GM12874 (cell line): ENCODE measurements at regions not wholly inside any gene's neighbourhood (a gene's known extent, or its start where the extent isn't known, plus 50 kb on each side); places are given as distances from the start of the nearest gene placed in this dataset.

Source experiments
- TF ChIP-seq, protein P1 (sequence below): IDR thresholded peaks from 2 replicates; pipeline ENCODE4 v1.5.1; 2011; ENCODE audit warnings: low read depth, mild to moderate bottlenecking, control low read depth, low read length, moderate library complexity; ENCODE audit not compliant: insufficient read depth

DNA sequence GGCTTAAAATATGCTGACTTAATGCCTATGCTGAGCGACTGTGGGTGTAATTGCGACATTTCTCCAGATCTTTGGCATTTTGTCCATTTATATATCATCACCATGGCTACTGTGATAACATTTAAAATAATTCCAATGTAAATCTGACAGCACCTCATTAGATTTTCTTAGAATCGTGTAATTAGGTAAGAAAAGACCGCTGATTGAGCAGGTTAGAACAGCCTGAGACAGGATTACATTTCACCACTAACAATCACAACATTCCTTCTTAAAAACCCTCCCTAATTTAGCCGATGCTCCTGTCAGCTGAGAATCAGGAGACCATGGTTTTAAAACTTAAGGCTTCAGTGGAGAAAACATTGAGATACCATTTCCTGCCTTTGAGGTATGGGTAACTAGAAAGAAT lies 455.3 kb upstream of the PDZRN3 start:
- TF ChIP-seq, protein P1, sequence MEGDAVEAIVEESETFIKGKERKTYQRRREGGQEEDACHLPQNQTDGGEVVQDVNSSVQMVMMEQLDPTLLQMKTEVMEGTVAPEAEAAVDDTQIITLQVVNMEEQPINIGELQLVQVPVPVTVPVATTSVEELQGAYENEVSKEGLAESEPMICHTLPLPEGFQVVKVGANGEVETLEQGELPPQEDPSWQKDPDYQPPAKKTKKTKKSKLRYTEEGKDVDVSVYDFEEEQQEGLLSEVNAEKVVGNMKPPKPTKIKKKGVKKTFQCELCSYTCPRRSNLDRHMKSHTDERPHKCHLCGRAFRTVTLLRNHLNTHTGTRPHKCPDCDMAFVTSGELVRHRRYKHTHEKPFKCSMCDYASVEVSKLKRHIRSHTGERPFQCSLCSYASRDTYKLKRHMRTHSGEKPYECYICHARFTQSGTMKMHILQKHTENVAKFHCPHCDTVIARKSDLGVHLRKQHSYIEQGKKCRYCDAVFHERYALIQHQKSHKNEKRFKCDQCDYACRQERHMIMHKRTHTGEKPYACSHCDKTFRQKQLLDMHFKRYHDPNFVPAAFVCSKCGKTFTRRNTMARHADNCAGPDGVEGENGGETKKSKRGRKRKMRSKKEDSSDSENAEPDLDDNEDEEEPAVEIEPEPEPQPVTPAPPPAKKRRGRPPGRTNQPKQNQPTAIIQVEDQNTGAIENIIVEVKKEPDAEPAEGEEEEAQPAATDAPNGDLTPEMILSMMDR: no peak

DNA sequence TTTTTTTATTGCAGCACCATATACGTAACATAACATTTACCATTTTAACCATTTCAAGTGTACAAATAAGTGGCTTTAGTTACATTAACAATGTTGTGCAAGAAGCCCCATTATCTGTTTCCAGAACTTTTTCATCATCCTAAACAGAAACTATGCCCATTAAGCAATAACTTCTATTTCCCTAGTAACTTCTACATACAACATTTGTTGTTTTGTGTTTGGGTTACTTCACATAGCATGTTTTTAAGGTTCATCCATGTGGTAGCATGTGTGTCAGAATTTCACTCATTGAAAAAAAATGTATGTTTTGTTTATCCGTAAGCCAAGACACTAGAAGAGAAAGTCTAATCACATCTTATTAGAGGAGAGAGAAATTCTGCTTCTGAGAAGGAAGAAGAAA lies 450.5 kb upstream of the PDZRN3 start:
- TF ChIP-seq, protein P1: no peak

DNA sequence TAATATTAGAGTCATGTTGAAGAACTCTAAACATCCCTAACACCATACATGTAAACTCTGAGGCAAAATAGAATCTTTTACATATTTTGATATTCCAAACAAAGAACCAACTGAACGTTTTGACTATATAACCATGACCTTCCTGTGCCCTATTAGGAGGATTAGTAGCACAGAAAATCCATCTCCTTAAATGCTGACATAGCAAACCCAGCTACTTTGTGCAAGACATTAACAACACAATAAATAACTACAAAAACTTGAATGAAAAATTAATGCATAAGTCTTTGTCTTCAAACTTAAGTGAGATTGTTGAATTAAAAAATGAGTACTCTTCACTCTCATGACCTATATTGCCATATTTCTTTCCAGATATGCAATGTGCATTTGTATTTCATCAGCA lies 450.0 kb upstream of the PDZRN3 start:
- TF ChIP-seq, protein P1: no peak

DNA sequence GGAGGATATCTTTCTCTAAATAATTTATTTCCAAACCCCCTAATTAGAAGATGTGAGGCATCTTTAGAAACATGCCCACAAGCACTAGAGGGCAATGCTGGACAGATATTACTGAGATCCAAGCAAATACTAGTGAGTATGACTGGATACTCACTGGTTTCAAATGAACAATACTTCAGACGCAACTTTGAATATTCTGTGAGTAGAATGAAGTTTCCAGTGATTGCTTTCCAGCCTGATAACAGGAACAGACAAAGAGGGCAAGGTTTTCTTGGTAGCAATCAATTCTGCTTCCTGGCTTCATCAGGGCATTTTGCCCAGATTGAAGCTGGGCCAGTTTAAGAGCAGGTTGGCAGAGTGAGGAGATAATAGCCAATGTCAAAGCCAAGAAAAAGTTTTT lies 442.6 kb upstream of the PDZRN3 start:
- TF ChIP-seq, protein P1: no peak

DNA sequence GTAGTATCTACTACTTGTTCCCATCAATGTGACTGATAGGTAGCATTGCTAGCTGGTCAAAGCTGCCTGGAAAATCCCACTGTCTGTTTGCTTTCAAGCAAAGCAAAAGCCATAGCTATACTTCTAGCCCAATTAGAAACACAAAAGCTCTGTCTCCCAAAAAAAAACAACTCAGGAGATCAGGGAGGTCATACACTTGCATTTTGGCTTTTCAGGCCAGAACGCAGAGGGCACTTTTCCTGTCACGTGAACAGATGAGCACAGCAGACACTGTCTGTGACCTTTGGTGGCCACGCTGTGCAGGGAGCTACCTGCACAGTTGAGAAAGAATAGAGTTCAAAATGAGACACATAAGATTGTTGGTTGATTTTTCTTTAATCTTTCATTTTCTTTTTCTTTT lies 441.7 kb upstream of the PDZRN3 start:
- TF ChIP-seq, protein P1: no peak

DNA sequence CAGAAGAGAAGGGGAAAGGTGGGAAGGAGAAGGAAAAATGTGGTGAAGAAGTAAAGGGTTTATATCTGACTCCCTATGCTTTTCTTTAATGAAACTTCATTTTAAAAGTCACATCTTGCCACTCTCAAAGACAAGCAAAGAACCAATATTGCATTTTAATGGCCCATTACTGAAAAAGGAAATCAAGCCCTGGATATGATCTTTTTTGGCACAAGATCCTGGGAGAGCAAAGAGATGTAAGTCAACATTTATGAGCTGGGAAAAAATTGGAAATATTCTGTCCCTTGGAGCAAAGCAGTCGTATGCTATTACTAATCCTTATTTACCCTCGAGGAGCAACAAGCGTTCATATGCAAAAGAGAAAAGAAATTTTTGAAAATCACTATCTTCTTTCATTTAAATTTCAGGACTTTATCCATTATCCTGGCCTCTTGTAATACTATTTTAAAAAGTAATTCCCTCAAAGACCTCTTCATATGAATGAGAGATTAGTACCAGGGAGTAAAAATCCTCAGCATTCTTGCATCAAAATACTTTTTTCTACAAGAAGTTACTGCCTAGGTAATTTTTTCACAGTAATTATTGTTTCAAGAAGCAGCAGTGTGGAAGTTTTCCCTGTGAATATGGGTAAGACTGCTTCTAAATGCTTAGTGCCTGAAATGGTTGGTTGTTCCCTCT lies 435.3 kb upstream of the PDZRN3 start:
- TF ChIP-seq, protein P1: no peak

DNA sequence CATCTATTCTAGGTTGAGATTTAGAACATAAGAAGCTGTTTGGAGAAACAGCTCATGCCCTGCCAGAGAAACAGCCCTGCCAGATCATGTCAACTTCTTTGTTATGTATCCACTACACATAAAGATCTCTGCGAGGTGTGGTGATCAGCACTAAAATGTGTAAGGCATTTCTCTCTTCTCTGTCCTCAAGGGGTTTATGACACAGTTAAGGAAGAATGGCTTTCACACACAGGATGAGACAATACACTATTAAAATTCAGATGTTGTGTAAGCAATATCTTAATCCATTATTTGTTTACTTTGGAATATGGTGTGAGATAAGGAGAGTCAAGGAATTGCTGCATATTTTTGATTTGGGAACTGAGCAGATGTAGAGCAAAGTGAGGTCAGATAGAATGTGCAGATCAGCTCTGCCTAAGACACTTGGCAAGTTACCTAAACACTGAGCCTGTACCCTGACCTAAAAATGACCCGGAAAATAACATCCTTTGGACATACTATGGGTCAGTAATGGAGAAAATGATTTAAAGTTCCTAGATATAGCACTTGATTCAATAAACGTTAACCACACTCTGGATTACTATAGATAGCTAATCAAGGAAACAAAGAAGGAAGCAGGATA lies 434.7 kb upstream of the PDZRN3 start:
- TF ChIP-seq, protein P1: no peak
